Fibroblast of lung (primary cell): ENCODE measurements at regions not wholly inside any gene's neighbourhood (a gene's known extent, or its start where the extent isn't known, plus 50 kb on each side); places are given as distances from the start of the nearest gene placed in this dataset.

Experiments used
- DNase-seq, 2 donors: peaks; one replicate each; pipeline versions ENCODE4 v3.0.0 to v3.0.0-alpha.2; 2010; ENCODE audit warnings: low read depth in 2 of 2
- H2AFZ ChIP-seq: 2 replicates; pipeline ENCODE4 v1.5.1; 2012; ENCODE audit warnings: low read length, control low read depth, inconsistent platforms
- H3K27ac ChIP-seq: 2 replicates; pipeline ENCODE4 v1.5.1; 2011; ENCODE audit warnings: low read length, control low read depth; ENCODE audit not compliant: insufficient read depth
- H3K27me3 ChIP-seq: 2 replicates; pipeline ENCODE4 v1.5.1; 2011; ENCODE audit warnings: mild to moderate bottlenecking, low read length; ENCODE audit not compliant: control insufficient read depth, insufficient read depth
- H3K36me3 ChIP-seq: 2 replicates; pipeline ENCODE4 v1.5.1; 2011; ENCODE audit warnings: low read length; ENCODE audit not compliant: control insufficient read depth, insufficient read depth
- H3K4me1 ChIP-seq: 2 replicates; pipeline ENCODE4 v1.5.1; 2011; ENCODE audit warnings: low read length; ENCODE audit not compliant: control insufficient read depth, insufficient read depth; ENCODE audit errors: extremely low read depth
- H3K4me2 ChIP-seq: 2 replicates; pipeline ENCODE4 v1.5.1; 2011; ENCODE audit warnings: low read length, control low read depth; ENCODE audit not compliant: insufficient read depth; ENCODE audit errors: extremely low read depth
- H3K4me3 ChIP-seq, 4 experiments: fragments of 200-600 bp in 1 of 4; sonication (generic) in 1 of 4; replicated peaks in 1 of 4; 2 replicates each; pipeline ENCODE4 v1.5.1; 2011 to 2016; ENCODE audit warnings: low read length in 4 of 4, low read depth in 3 of 4, mild to moderate bottlenecking in 3 of 4, control low read depth in 2 of 4, inconsistent platforms in 1 of 4, mixed read lengths in 1 of 4; ENCODE audit not compliant: insufficient read depth in 1 of 4; ENCODE audit errors: control extremely low read depth in 1 of 4
- H3K79me2 ChIP-seq: 2 replicates; pipeline ENCODE4 v1.5.1; 2012; ENCODE audit warnings: mild to moderate bottlenecking, low read length, inconsistent platforms; ENCODE audit not compliant: control insufficient read depth, insufficient read depth
- H3K9ac ChIP-seq: 2 replicates; pipeline ENCODE4 v1.5.1; 2011; ENCODE audit warnings: mild to moderate bottlenecking, low read length, control low read depth; ENCODE audit not compliant: insufficient read depth
- H3K9me3 ChIP-seq: 2 replicates; pipeline ENCODE4 v1.5.1; 2012; ENCODE audit warnings: low read depth, low read length; ENCODE audit not compliant: control insufficient read depth, insufficient read depth
- H4K20me1 ChIP-seq: 2 replicates; pipeline ENCODE4 v1.5.1; 2011; ENCODE audit warnings: low read length; ENCODE audit not compliant: control insufficient read depth, insufficient read depth; ENCODE audit errors: extremely low read depth
- EZH2 ChIP-seq: IDR thresholded peaks from 2 replicates; pipeline ENCODE4 v1.5.1; 2012; ENCODE audit warnings: low read length, control low read depth, mild to moderate bottlenecking; ENCODE audit errors: missing control alignments
- TF ChIP-seq, protein P1 (sequence below), 2 donors: IDR thresholded peaks in 1 of 2; conservative IDR thresholded peaks in 1 of 2; 1 replicate in 1 of 2; 2 replicates in 1 of 2; pipeline ENCODE4 v1.5.1; 2011 to 2012; ENCODE audit warnings: low read length in 2 of 2, control low read depth in 1 of 2, inconsistent platforms in 1 of 2, low read depth in 1 of 2, mild to moderate bottlenecking in 1 of 2

GRCh38 chr4:184329659-184330400 lies 112.2 kb upstream of the ENPP6 start:
- no peak overlapping the region for H3K27ac ChIP-seq

DNA sequence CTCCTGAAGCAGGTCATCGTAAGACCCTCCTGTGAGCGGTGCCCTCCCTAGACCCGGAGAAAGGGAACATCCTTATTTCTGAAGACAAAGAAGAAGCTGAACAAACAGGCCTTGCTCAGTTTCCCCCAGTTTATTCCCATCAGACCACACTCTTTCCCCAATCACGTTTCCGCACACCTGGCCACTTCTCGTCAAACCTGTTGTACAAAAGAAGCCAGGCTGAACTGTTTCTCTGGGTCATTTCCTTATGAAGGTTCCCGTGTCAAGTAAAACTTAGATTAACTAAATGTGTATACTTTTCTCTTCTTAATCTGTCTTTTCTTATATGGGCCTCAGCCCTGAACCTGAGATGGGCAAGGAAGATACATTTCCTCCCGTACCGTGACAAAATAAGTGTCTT lies 111.6 kb upstream of the ENPP6 start:
- no peaks in the 10 kb centered on the region for H4K20me1 ChIP-seq
- H3K27ac ChIP-seq: no peak overlapping the region
- no peak for DNase-seq
- H3K4me1 ChIP-seq: no peaks in the 10 kb centered on the region
- no peak for TF ChIP-seq EZH2
- TF ChIP-seq, protein P1, sequence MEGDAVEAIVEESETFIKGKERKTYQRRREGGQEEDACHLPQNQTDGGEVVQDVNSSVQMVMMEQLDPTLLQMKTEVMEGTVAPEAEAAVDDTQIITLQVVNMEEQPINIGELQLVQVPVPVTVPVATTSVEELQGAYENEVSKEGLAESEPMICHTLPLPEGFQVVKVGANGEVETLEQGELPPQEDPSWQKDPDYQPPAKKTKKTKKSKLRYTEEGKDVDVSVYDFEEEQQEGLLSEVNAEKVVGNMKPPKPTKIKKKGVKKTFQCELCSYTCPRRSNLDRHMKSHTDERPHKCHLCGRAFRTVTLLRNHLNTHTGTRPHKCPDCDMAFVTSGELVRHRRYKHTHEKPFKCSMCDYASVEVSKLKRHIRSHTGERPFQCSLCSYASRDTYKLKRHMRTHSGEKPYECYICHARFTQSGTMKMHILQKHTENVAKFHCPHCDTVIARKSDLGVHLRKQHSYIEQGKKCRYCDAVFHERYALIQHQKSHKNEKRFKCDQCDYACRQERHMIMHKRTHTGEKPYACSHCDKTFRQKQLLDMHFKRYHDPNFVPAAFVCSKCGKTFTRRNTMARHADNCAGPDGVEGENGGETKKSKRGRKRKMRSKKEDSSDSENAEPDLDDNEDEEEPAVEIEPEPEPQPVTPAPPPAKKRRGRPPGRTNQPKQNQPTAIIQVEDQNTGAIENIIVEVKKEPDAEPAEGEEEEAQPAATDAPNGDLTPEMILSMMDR (conservative IDR thresholded peaks at IDR 0.05 in 1 of 2, IDR thresholded peaks at IDR 0.05 in 1 of 2; ENCODE audit: low read depth in 1 of 2, low read length in 2 of 2): no peak
- H3K4me2 ChIP-seq: no peak overlapping the region
- H3K9ac ChIP-seq: no peak overlapping the region
- no peaks in the 10 kb centered on the region for H3K79me2 ChIP-seq
- H2AFZ ChIP-seq: no peak overlapping the region
- no peaks in the 10 kb centered on the region for H3K27me3 ChIP-seq
- no peaks in the 10 kb centered on the region for H3K36me3 ChIP-seq
- no peak overlapping the region for H3K4me3 ChIP-seq
- no peaks in the 10 kb centered on the region for H3K9me3 ChIP-seq

More at GRCh38 chr4:184329659-184330400, 112.2 kb upstream of the ENPP6 start:
- Histone ChIP-seq H4K20me1 (no peaks in the 10 kb centered on the region), H3K79me2 (no peaks in the 10 kb centered on the region), H3K9me3 (no peaks in the 10 kb centered on the region), H3K4me1 (no peaks in the 10 kb centered on the region), H3K4me3 (no peak overlapping the region), H3K27me3 (no peaks in the 10 kb centered on the region), H2AFZ (no peak overlapping the region), H3K36me3 (no peaks in the 10 kb centered on the region), H3K9ac (no peak overlapping the region), H3K4me2 (no peak overlapping the region)
- DNase-seq: peak; percentile 12 to 36
- TF ChIP-seq, protein P1 (conservative IDR thresholded peaks at IDR 0.05 in 1 of 2, IDR thresholded peaks at IDR 0.05 in 1 of 2; ENCODE audit: low read depth in 1 of 2, low read length in 2 of 2): no peak
- no peak for TF ChIP-seq EZH2

GRCh38 chr4:184328022-184328736 lies 110.5 kb upstream of the ENPP6 start:
- Histone ChIP-seq H3K36me3 (no peaks in the 10 kb centered on the region), H3K9ac (no peak overlapping the region), H3K4me3 (no peak overlapping the region), H3K4me2 (no peak overlapping the region), H4K20me1 (no peaks in the 10 kb centered on the region), H3K27me3 (no peaks in the 10 kb centered on the region), H2AFZ (no peak overlapping the region), H3K27ac (no peak overlapping the region), H3K9me3 (no peaks in the 10 kb centered on the region), H3K4me1 (no peaks in the 10 kb centered on the region), H3K79me2 (no peaks in the 10 kb centered on the region)
- TF ChIP-seq, protein P1 (conservative IDR thresholded peaks at IDR 0.05 in 1 of 2, IDR thresholded peaks at IDR 0.05 in 1 of 2; ENCODE audit: low read depth in 1 of 2, low read length in 2 of 2): no peak
- no peak for TF ChIP-seq EZH2
- DNase-seq: no peak
